Panc1 (cell line): ENCODE measurements at regions not wholly inside any gene's neighbourhood (a gene's known extent, or its start where the extent isn't known, plus 50 kb on each side); places are given as distances from the start of the nearest gene placed in this dataset.

Source experiments
- CTCF ChIP-seq: fragments of 450-650 bp; IDR thresholded peaks from 2 replicates; pipeline ENCODE4 v1.5.1; 2017; ENCODE audit warnings: mild to moderate bottlenecking
- POLR2AphosphoS5 ChIP-seq: IDR thresholded peaks from 2 replicates; pipeline ENCODE4 v1.6.1; 2012; ENCODE audit warnings: mild to moderate bottlenecking, low read depth, low read length, moderate library complexity
- REST ChIP-seq, 2 experiments: IDR thresholded peaks; 2 replicates each; pipeline ENCODE4 v1.6.1; 2011 to 2012; ENCODE audit warnings: low read depth in 2 of 2, control low read depth in 1 of 2, low read length in 1 of 2, mild to moderate bottlenecking in 1 of 2, moderate library complexity in 1 of 2; ENCODE audit not compliant: insufficient read depth in 1 of 2
- SIN3A ChIP-seq: IDR thresholded peaks from 2 replicates; pipeline ENCODE4 v1.6.1; 2012; ENCODE audit warnings: low read depth, mild to moderate bottlenecking, low read length, moderate library complexity, borderline replicate concordance; ENCODE audit not compliant: insufficient read depth
- TCF7L2 ChIP-seq: IDR thresholded peaks from 2 replicates; pipeline ENCODE4 v1.6.1; 2011; ENCODE audit warnings: mild to moderate bottlenecking, low read depth, low read length, inconsistent platforms

GRCh38 chr6:154649721-154650120, 83.5 kb upstream of the SCAF8 start:
- TF ChIP-seq CTCF (no peak), POLR2AphosphoS5 (no peak), TCF7L2 (no peak), REST (IDR thresholded peaks at IDR 0.05; ENCODE audit: insufficient read depth in 1 of 2, low read depth in 2 of 2, low read length in 1 of 2) (no peak), SIN3A (no peak)
